OCI-LY3 (cell line): ENCODE measurements at regions not wholly inside any gene's neighbourhood (a gene's known extent, or its start where the extent isn't known, plus 50 kb on each side); places are given as distances from the start of the nearest gene placed in this dataset.

Experiments used
- H2AFZ ChIP-seq: fragments of 200-600, 300-600 bp; shearing (Covaris generic); 2 replicates; pipeline ENCODE4 v1.6.0; 2014; ENCODE audit warnings: antibody characterized with exemption, low read depth, low read length
- H3K27ac ChIP-seq: fragments of 200-600, 300-600 bp; sonication (generic); 2 replicates; pipeline ENCODE4 v1.5.1; 2014; ENCODE audit warnings: mild to moderate bottlenecking, low read length, moderate library complexity, mixed read lengths
- H3K27me3 ChIP-seq: fragments of 200-600, 300-600 bp; sonication (generic); 2 replicates; pipeline ENCODE4 v1.6.1; 2014; ENCODE audit warnings: low read depth, low read length, mixed read lengths
- H3K36me3 ChIP-seq: fragments of 200-600, 300-600 bp; sonication (generic); replicated peaks from 2 replicates; pipeline ENCODE3; 2014; ENCODE audit warnings: low read depth, low read length, mixed read lengths
- H3K4me1 ChIP-seq: fragments of 300-600, 200-600 bp; sonication (generic); 2 replicates; pipeline ENCODE4 v1.6.1; 2014; ENCODE audit warnings: low read length, mixed read lengths
- H3K4me2 ChIP-seq: fragments of 200-600, 300-600 bp; sonication (generic); 2 replicates; pipeline ENCODE4 v1.6.1; 2014; ENCODE audit warnings: low read length, mixed read lengths
- H3K4me3 ChIP-seq: fragments of 300-600, 200-600 bp; sonication (generic); 2 replicates; pipeline ENCODE4 v1.5.1; 2014; ENCODE audit warnings: antibody characterized with exemption, mild to moderate bottlenecking, low read length, moderate library complexity
- H3K79me2 ChIP-seq: fragments of 300-600, 200-600 bp; shearing (Covaris generic); 2 replicates; pipeline ENCODE4 v1.6.1; 2014; ENCODE audit warnings: mild to moderate bottlenecking, low read length, mixed read lengths
- H3K9ac ChIP-seq: fragments of 300-600, 200-600 bp; shearing (Covaris generic); 2 replicates; pipeline ENCODE4 v1.6.0; 2014; ENCODE audit warnings: mild to moderate bottlenecking, low read length, moderate library complexity
- H3K9me3 ChIP-seq: fragments of 200-600, 300-600 bp; shearing (Covaris generic); 2 replicates; pipeline ENCODE4 v1.6.1; 2014; ENCODE audit warnings: low read length, mixed read lengths; ENCODE audit not compliant: insufficient read depth
- H4K20me1 ChIP-seq: fragments of 200-600, 300-600 bp; sonication (generic); 2 replicates; pipeline ENCODE4 v1.6.1; 2016; ENCODE audit warnings: low read length, mixed read lengths; ENCODE audit not compliant: insufficient read depth
- CTCF ChIP-seq: fragments of 200-600, 300-600 bp; sonication (generic); IDR thresholded peaks from 2 replicates; pipeline ENCODE4 v1.5.1; 2014; ENCODE audit warnings: antibody characterized with exemption, low read length, low read depth
- EZH2phosphoT487 ChIP-seq: fragments of 200-600 bp; shearing (Covaris generic); IDR thresholded peaks from 2 replicates; pipeline ENCODE4 v1.6.1; 2018; ENCODE audit warnings: antibody characterized with exemption, mixed run types, low read depth

GRCh38 chr4:117610706-117611308 lies 423.5 kb upstream of the NDST3 start:
- Histone ChIP-seq H4K20me1 (no peaks in the 10 kb centered on the region), H3K4me2 (no peak overlapping the region), H3K9me3 (no peaks in the 10 kb centered on the region), H2AFZ (no peak overlapping the region), H3K79me2 (no peaks in the 10 kb centered on the region), H3K9ac (no peak overlapping the region), H3K4me3 (no peak overlapping the region), H3K27ac (no peak overlapping the region), H3K27me3 (no peaks in the 10 kb centered on the region), H3K36me3 (no peaks in the 10 kb centered on the region), H3K4me1 (no peaks in the 10 kb centered on the region)
- TF ChIP-seq EZH2phosphoT487 (no peak), CTCF (no peak)

GRCh38 chr4:117621673-117622072 lies 412.6 kb upstream of the NDST3 start:
- TF ChIP-seq EZH2phosphoT487 (no peak), CTCF (no peak)
- H3K4me3 ChIP-seq, result no peak overlapping the region
- H3K4me2 ChIP-seq, result no peak overlapping the region
- no peaks in the 10 kb centered on the region for H3K36me3 ChIP-seq
- no peak overlapping the region for H3K27ac ChIP-seq
- no peaks in the 10 kb centered on the region for H3K9me3 ChIP-seq
- no peaks in the 10 kb centered on the region for H3K79me2 ChIP-seq
- no peaks in the 10 kb centered on the region for H4K20me1 ChIP-seq
- H3K9ac ChIP-seq, result no peak overlapping the region
- H2AFZ ChIP-seq, result no peak overlapping the region
- no peaks in the 10 kb centered on the region for H3K27me3 ChIP-seq
- no peaks in the 10 kb centered on the region for H3K4me1 ChIP-seq

DNA sequence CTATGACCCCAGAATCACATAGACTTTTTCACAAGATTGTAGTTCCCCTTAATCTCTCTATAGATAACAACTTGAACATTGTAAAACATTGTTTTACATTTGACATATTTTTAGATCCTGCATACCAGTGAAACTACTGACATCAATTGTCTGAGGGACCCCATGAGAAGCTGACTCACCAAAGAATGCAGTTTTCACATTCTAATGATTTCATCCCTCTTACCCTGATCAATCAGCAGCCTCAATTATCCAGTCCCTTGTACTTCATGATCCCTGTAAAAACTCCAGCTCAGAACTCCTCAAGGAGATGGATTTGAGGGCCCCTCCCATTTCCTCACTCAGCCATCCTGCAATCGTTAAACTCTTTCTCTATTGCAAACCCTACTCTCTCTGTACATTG lies 411.0 kb upstream of the NDST3 start:
- H2AFZ ChIP-seq, result no peak overlapping the region
- H3K27ac ChIP-seq, result no peak overlapping the region
- peaks cover 3% of the 10 kb centered on the region; the same call in 1 of the 2 replicates for H3K4me1 ChIP-seq
- H3K4me3 ChIP-seq, result no peak overlapping the region
- H3K9me3 ChIP-seq, result no peaks in the 10 kb centered on the region
- no peaks in the 10 kb centered on the region for H4K20me1 ChIP-seq
- no peak for TF ChIP-seq CTCF
- no peak for TF ChIP-seq EZH2phosphoT487
- no peak overlapping the region for H3K9ac ChIP-seq
- H3K27me3 ChIP-seq, result no peaks in the 10 kb centered on the region
- H3K79me2 ChIP-seq, result no peaks in the 10 kb centered on the region
- no peaks in the 10 kb centered on the region for H3K36me3 ChIP-seq
- no peak overlapping the region for H3K4me2 ChIP-seq

- Histone ChIP-seq H3K27me3 (no peaks in the 10 kb centered on the region), H3K9me3 (no peaks in the 10 kb centered on the region), H3K4me1 (peaks cover 3% of the 10 kb centered on the region; the same call in 1 of the 2 replicates), H3K79me2 (no peaks in the 10 kb centered on the region), H3K27ac (no peak overlapping the region), H3K4me3 (no peak overlapping the region), H3K9ac (no peak overlapping the region), H2AFZ (0 out of 2 replicates have a peak overlapping the region, but pooled peaks have one; percentile 15), H4K20me1 (no peaks in the 10 kb centered on the region), H3K36me3 (no peaks in the 10 kb centered on the region), H3K4me2 (no peak overlapping the region)
- TF ChIP-seq CTCF (no peak), EZH2phosphoT487 (no peak)
Measured at GRCh38 chr4:117626664-117627063, 407.6 kb upstream of the NDST3 start.
